Neural progenitor cell (in vitro differentiated cells): ENCODE measurements at regions not wholly inside any gene's neighbourhood (a gene's known extent, or its start where the extent isn't known, plus 50 kb on each side); places are given as distances from the start of the nearest gene placed in this dataset.

Experiments
- DNase-seq: peaks from one replicate; pipeline ENCODE4 v3.0.0-alpha.2; 2016; ENCODE audit warnings: low spot score
- H2AFZ ChIP-seq: fragments of 200-600 bp; sonication (generic); replicated peaks from 2 replicates; pipeline ENCODE4 v1.6.1; 2016; ENCODE audit warnings: antibody characterized with exemption
- H3F3A ChIP-seq: fragments of 200-600 bp; sonication (generic); 2 replicates; pipeline ENCODE4 v1.6.1; 2016; ENCODE audit warnings: antibody characterized with exemption, low read depth
- H3K27ac ChIP-seq: fragments of 200-600 bp; sonication (generic); 2 replicates; pipeline ENCODE4 v1.5.1; 2016; ENCODE audit warnings: mild to moderate bottlenecking
- H3K27me3 ChIP-seq: fragments of 200-600 bp; sonication (generic); 2 replicates; pipeline ENCODE4 v1.6.1; 2016; ENCODE audit warnings: mild to moderate bottlenecking, moderate library complexity
- H3K36me3 ChIP-seq: fragments of 200-600 bp; sonication (generic); 2 replicates; pipeline ENCODE4 v1.5.1; 2016
- H3K4me1 ChIP-seq: fragments of 200-600 bp; sonication (generic); 2 replicates; pipeline ENCODE4 v1.6.1; 2016; ENCODE audit warnings: mixed run types
- H3K4me2 ChIP-seq: fragments of 200-600 bp; sonication (generic); 2 replicates; pipeline ENCODE4 v1.6.1; 2016
- H3K4me3 ChIP-seq: fragments of 200-600 bp; sonication (generic); 2 replicates; pipeline ENCODE4 v1.5.1; 2016
- H3K79me2 ChIP-seq: fragments of 200-600 bp; sonication (generic); 2 replicates; pipeline ENCODE4 v1.6.1; 2016; ENCODE audit warnings: low read depth
- H3K9ac ChIP-seq: fragments of 200-600 bp; sonication (generic); 2 replicates; pipeline ENCODE4 v1.6.1; 2016
- H3K9me3 ChIP-seq: fragments of 200-600 bp; sonication (generic); 2 replicates; pipeline ENCODE4 v1.5.1; 2016; ENCODE audit warnings: low read depth
- H4K20me1 ChIP-seq: fragments of 200-600 bp; sonication (generic); 2 replicates; pipeline ENCODE4 v1.6.1; 2016; ENCODE audit warnings: low read depth
- H3K27ac Mint-ChIP-seq: 3 replicates; pipeline ENCODE4 v1.8.0; 2021; ENCODE audit warnings: mixed read lengths
- H3K27me3 Mint-ChIP-seq: 2 replicates; pipeline ENCODE4 v1.8.0; 2022; ENCODE audit warnings: low read depth, mild to moderate bottlenecking, inconsistent platforms, moderate library complexity, mixed read lengths; ENCODE audit not compliant: insufficient read depth
- H3K36me3 Mint-ChIP-seq: 3 replicates; pipeline ENCODE4 v1.8.0; 2021; ENCODE audit warnings: mixed read lengths
- H3K4me1 Mint-ChIP-seq: 3 replicates; pipeline ENCODE4 v1.8.0; 2021; ENCODE audit warnings: mixed read lengths
- H3K4me3 Mint-ChIP-seq: 3 replicates; pipeline ENCODE4 v1.8.0; 2021; ENCODE audit warnings: mild to moderate bottlenecking, moderate library complexity, mixed read lengths
- H3K9me3 Mint-ChIP-seq: 3 replicates; pipeline ENCODE4 v1.8.0; 2020; ENCODE audit warnings: mixed read lengths
- CTCF ChIP-seq: fragments of 200-600 bp; sonication (generic); IDR thresholded peaks from 2 replicates; pipeline ENCODE4 v1.5.1; 2017; ENCODE audit warnings: antibody characterized with exemption, mild to moderate bottlenecking
- EZH2 ChIP-seq: fragments of 200-600 bp; sonication (generic); IDR thresholded peaks from 2 replicates; pipeline ENCODE4 v1.6.1; 2017; ENCODE audit warnings: antibody characterized with exemption, mild to moderate bottlenecking, moderate library complexity
- EZH2phosphoT487 ChIP-seq: fragments of 200-600 bp; sonication (generic); IDR thresholded peaks from 2 replicates; pipeline ENCODE4 v1.6.1; 2017; ENCODE audit warnings: antibody characterized with exemption

GRCh38 chr12:12015073-12015685, 55.6 kb upstream of the BCL2L14 start:
- H3K79me2 ChIP-seq, result no peaks in the 10 kb centered on the region
- H3K4me1 Mint-ChIP-seq, result peaks cover 21% of the 10 kb centered on the region

GRCh38 chr12:12016284-12017100, 54.2 kb upstream of the BCL2L14 start:
- peak overlapping the region; percentile 18 for H3K27ac Mint-ChIP-seq
- Histone ChIP-seq H3K36me3 (no peaks in the 10 kb centered on the region), H3K79me2 (no peaks in the 10 kb centered on the region), H3K27me3 (no peaks in the 10 kb centered on the region), H3F3A (peaks cover 5% of the 10 kb centered on the region), H2AFZ (no peak overlapping the region), H3K27ac (no peak overlapping the region), H4K20me1 (no peaks in the 10 kb centered on the region), H3K4me2 (no peak overlapping the region), H3K4me3 (no peak overlapping the region), H3K4me1 (peaks cover 5% of the 10 kb centered on the region), H3K9me3 (no peaks in the 10 kb centered on the region), H3K9ac (no peak overlapping the region)
- TF ChIP-seq EZH2 (no peak), CTCF (no peak), EZH2phosphoT487 (no peak)
- H3K9me3 Mint-ChIP-seq, result no peaks in the 10 kb centered on the region
- H3K4me1 Mint-ChIP-seq, result peaks cover 10% of the 10 kb centered on the region
- H3K27me3 Mint-ChIP-seq, result peaks cover 5% of the 10 kb centered on the region
- H3K4me3 Mint-ChIP-seq, result no peak overlapping the region
- H3K36me3 Mint-ChIP-seq, result no peaks in the 10 kb centered on the region
- no peak for DNase-seq

More at GRCh38 chr12:12015073-12015685, 55.6 kb upstream of the BCL2L14 start:
- Histone ChIP-seq H4K20me1 (no peaks in the 10 kb centered on the region), H3K4me2 (no peak overlapping the region), H3K9ac (no peak overlapping the region), H3K4me1 (peaks cover 16% of the 10 kb centered on the region), H3K36me3 (no peaks in the 10 kb centered on the region), H3K27ac (no peak overlapping the region), H3K27me3 (no peaks in the 10 kb centered on the region), H3K9me3 (no peaks in the 10 kb centered on the region), H3K4me3 (no peak overlapping the region), H3F3A (peaks cover 18% of the 10 kb centered on the region), H2AFZ (no peak overlapping the region)
- no peaks in the 10 kb centered on the region for H3K36me3 Mint-ChIP-seq
- peaks cover 5% of the 10 kb centered on the region for H3K27me3 Mint-ChIP-seq
- TF ChIP-seq EZH2phosphoT487, result no peak
- TF ChIP-seq EZH2, result no peak
- no peak for TF ChIP-seq CTCF
- no peak overlapping the region for H3K27ac Mint-ChIP-seq
- no peak overlapping the region for H3K4me3 Mint-ChIP-seq
- DNase-seq, result no peak
- no peaks in the 10 kb centered on the region for H3K9me3 Mint-ChIP-seq

GRCh38 chr12:12017135-12017581, 53.6 kb upstream of the BCL2L14 start:
- H3K4me1 Mint-ChIP-seq, result peaks cover 6% of the 10 kb centered on the region
- peak overlapping the region; percentile 18 for H3K27ac Mint-ChIP-seq

More at GRCh38 chr12:12017135-12017581, 53.6 kb upstream of the BCL2L14 start:
- H3K4me1 ChIP-seq, result no peaks in the 10 kb centered on the region
- DNase-seq, result no peak
- no peak overlapping the region for H3K9ac ChIP-seq
- Mint-ChIP-seq H3K27me3 (peaks cover 5% of the 10 kb centered on the region), H3K4me3 (no peak overlapping the region), H3K36me3 (no peaks in the 10 kb centered on the region), H3K9me3 (no peaks in the 10 kb centered on the region)
- no peaks in the 10 kb centered on the region for H3F3A ChIP-seq
- no peaks in the 10 kb centered on the region for H3K27me3 ChIP-seq
- H4K20me1 ChIP-seq, result no peaks in the 10 kb centered on the region
- no peak overlapping the region for H3K4me2 ChIP-seq
- no peak overlapping the region for H3K4me3 ChIP-seq
- H3K27ac ChIP-seq, result no peak overlapping the region
- no peaks in the 10 kb centered on the region for H3K9me3 ChIP-seq
- H3K36me3 ChIP-seq, result no peaks in the 10 kb centered on the region
- no peaks in the 10 kb centered on the region for H3K79me2 ChIP-seq
- TF ChIP-seq EZH2phosphoT487 (no peak), CTCF (no peak), EZH2 (no peak)
- no peak overlapping the region for H2AFZ ChIP-seq
